ENCODE measurements at regions not wholly inside any gene's neighbourhood (a gene's known extent, or its start where the extent isn't known, plus 50 kb on each side); places are given as distances from the start of the nearest gene placed in this dataset.
A peak's percentile ranks its signal among the peaks of the same experiment; 100 is the strongest.

GRCh38 chr2:180735799-180736198 is 244.6 kb upstream of the UBE2E3 start:
- Histone ChIP-seq H2BK20ac (ENCODE audit: low read depth, low read length, poor library complexity, severe bottlenecking) (no peak overlapping the region), H3K27me3 (ENCODE audit: insufficient read depth, low read length) (no peaks in the 10 kb centered on the region)

More at GRCh38 chr2:180735799-180736198, 244.6 kb upstream of the UBE2E3 start:
- Mint-ChIP-seq H3K27ac (peak overlapping the region in 1 of 3 experiments; percentile 36; a peak in 1 of 7 replicates), H3K27me3 (ENCODE audit: low read depth) (no peaks in the 10 kb centered on the region), H3K36me3 (ENCODE audit: insufficient read depth in 1 of 3, low read depth in 3 of 3) (no peaks in the 10 kb centered on the region), H3K4me3 (no peak overlapping the region), H3K9me3 (no peaks in the 10 kb centered on the region), H3K4me1 (peaks cover 3 to 5% of the 10 kb centered on the region in 2 experiments; a peak in 3 of 4 replicates)
- Histone ChIP-seq H2AK5ac (ENCODE audit: insufficient read length, low read length) (no peak overlapping the region), H2BK15ac (ENCODE audit: low read depth, low read length) (no peak overlapping the region), H3K79me2 (ENCODE audit: insufficient read depth, low read length) (no peaks in the 10 kb centered on the region), H4K8ac (replicated peaks; ENCODE audit: insufficient read length, low read depth, low read length) (no peak overlapping the region), H3K4ac (ENCODE audit: low read depth, low read length) (no peak overlapping the region), H3K56ac (ENCODE audit: insufficient read length, low read depth, low read length) (no peak overlapping the region), H2BK120ac (ENCODE audit: low read depth, low read length, poor library complexity, severe bottlenecking) (no peak overlapping the region), H3K79me1 (ENCODE audit: insufficient read depth, low read depth, low read length, poor library complexity, severe bottlenecking) (no peaks in the 10 kb centered on the region), H3K4me2 (ENCODE audit: insufficient read depth, insufficient read length, low read length) (no peak overlapping the region), H3K23me2 (ENCODE audit: insufficient read length, low read depth, low read length, poor library complexity, severe bottlenecking) (no peaks in the 10 kb centered on the region), H2BK5ac (ENCODE audit: insufficient read length, low read length) (no peak overlapping the region), H3K23ac (ENCODE audit: insufficient read length, low read depth, low read length) (no peak overlapping the region), H3K14ac (ENCODE audit: insufficient read depth, low read length) (no peak overlapping the region), H3T11ph (ENCODE audit: low read length) (no peak overlapping the region), H3K18ac (ENCODE audit: insufficient read length, low read depth, low read length) (no peak overlapping the region), H2BK12ac (ENCODE audit: insufficient read length, low read depth, low read length) (no peak overlapping the region), H3K27ac (ENCODE audit: insufficient read length, low read depth, low read length) (no peak overlapping the region), H4K91ac (ENCODE audit: insufficient read length, low read depth, low read length) (no peak overlapping the region), H4K20me1 (ENCODE audit: control insufficient read depth, insufficient read depth, insufficient read length) (no peaks in the 10 kb centered on the region), H3K4me1 (ENCODE audit: insufficient read depth, low read length) (no peaks in the 10 kb centered on the region), H3K9ac (ENCODE audit: extremely low read depth, insufficient read length, low read length) (no peak overlapping the region), H4K5ac (ENCODE audit: insufficient read length, low read depth, low read length) (no peak overlapping the region), H2AFZ (ENCODE audit: low read length) (no peak overlapping the region), H3K9me3 (ENCODE audit: control insufficient read depth, low read depth, low read length) (no peaks in the 10 kb centered on the region)
- TF ChIP-seq, protein P1, sequence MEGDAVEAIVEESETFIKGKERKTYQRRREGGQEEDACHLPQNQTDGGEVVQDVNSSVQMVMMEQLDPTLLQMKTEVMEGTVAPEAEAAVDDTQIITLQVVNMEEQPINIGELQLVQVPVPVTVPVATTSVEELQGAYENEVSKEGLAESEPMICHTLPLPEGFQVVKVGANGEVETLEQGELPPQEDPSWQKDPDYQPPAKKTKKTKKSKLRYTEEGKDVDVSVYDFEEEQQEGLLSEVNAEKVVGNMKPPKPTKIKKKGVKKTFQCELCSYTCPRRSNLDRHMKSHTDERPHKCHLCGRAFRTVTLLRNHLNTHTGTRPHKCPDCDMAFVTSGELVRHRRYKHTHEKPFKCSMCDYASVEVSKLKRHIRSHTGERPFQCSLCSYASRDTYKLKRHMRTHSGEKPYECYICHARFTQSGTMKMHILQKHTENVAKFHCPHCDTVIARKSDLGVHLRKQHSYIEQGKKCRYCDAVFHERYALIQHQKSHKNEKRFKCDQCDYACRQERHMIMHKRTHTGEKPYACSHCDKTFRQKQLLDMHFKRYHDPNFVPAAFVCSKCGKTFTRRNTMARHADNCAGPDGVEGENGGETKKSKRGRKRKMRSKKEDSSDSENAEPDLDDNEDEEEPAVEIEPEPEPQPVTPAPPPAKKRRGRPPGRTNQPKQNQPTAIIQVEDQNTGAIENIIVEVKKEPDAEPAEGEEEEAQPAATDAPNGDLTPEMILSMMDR (conservative IDR thresholded peaks at IDR 0.05): no peak
- WGBS (ENCODE audit: extremely low coverage, insufficient read length, low lambda C conversion rate): no CpG with 5 or more reads among the region's 2 CpGs
- no peak for DNase-seq

Data from H9 (cell line).